ENCODE measurements at regions not wholly inside any gene's neighbourhood (a gene's known extent, or its start where the extent isn't known, plus 50 kb on each side); places are given as distances from the start of the nearest gene placed in this dataset.

DNA sequence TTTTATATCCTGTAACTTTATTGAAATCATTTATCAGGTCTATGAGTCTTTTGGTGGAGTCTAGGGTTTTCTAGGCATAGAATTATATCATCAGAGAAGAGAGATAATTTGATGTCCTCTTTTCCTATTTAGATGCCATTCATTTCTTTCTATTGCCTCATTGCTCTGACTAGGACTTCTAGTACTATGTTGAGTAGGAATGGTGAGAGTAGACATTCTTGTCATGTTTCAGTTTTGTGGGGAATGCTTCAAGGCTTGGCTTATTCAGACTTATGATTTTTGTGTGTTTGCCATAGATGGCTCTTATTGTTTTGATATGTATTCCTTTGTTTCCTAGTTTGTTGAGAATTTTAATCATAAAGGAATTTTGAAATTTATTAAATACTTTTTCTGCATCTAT is 1078.3 kb downstream of the FAM181B start:
- H3K27ac ChIP-seq, result no peak overlapping the region
- H3K4me3 ChIP-seq, result no peak overlapping the region
- H3K27me3 ChIP-seq, result no peaks in the 10 kb centered on the region
- no peak for DNase-seq
- H3K9me3 ChIP-seq, result peaks cover 0 to 7% (median 0%) of the 10 kb centered on the region in 4 donors
- no peaks in the 10 kb centered on the region for H3K4me1 ChIP-seq
- no peak for TF ChIP-seq CTCF (IDR thresholded peaks at IDR 0.05)
- no peak for TF ChIP-seq POLR2A (IDR thresholded peaks at IDR 0.05)
- no peak for TF ChIP-seq EP300 (IDR thresholded peaks at IDR 0.05)
- no peak for TF ChIP-seq POLR2AphosphoS5 (IDR thresholded peaks at IDR 0.05)
- intact Hi-C loops (cut with DNase I), result no loop called here
- H3K36me3 ChIP-seq, result no peaks in the 10 kb centered on the region

DNA sequence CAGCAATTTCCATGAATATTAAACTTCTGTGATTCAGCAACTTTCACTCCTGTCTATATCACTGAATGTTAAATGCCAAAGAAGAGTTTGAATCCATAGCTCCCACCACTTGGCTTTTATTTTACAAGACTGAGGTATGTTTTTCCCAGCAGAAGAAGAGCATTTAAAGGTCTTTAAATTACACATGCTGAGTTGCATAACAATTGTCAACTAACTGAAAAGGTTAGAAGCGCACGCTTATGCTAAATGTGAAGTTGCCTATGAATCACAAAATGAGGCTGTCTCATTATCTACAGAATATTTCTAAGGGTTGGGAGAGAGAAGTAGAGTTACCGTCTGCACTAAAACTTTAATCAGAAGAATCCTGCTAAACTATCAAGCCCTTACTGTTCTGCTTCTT is 1086.3 kb downstream of the FAM181B start:
- Histone ChIP-seq H3K36me3 (no peaks in the 10 kb centered on the region), H3K4me3 (no peak overlapping the region), H3K4me1 (no peaks in the 10 kb centered on the region), H3K27ac (no peak overlapping the region), H3K9me3 (no peaks in the 10 kb centered on the region), H3K27me3 (no peaks in the 10 kb centered on the region)
- intact Hi-C loops (cut with DNase I), result loop anchor here (10.0 kb wide), 1 partner anchor 1037 kb away; no protein-coding TSS in a partner anchor
- no peak for DNase-seq
- WGBS, 2 donors, result 39 to 67% methylated on average over 3 of the region's 3 CpGs
- TF ChIP-seq POLR2AphosphoS5 (IDR thresholded peaks at IDR 0.05), result no peak
- no peak for TF ChIP-seq CTCF (IDR thresholded peaks at IDR 0.05)
- no peak for TF ChIP-seq EP300 (IDR thresholded peaks at IDR 0.05)
- no peak for TF ChIP-seq POLR2A (IDR thresholded peaks at IDR 0.05)

- intact Hi-C loops (cut with DNase I), result loop anchor here (10.0 kb wide), 1 partner anchor 1040 kb away; no protein-coding TSS in a partner anchor
- Histone ChIP-seq H3K9me3 (no peaks in the 10 kb centered on the region), H3K36me3 (no peaks in the 10 kb centered on the region), H3K4me3 (no peak overlapping the region), H3K4me1 (no peaks in the 10 kb centered on the region), H3K27me3 (no peaks in the 10 kb centered on the region), H3K27ac (no peak overlapping the region)
- WGBS, 2 donors, result 17 to 58% methylated on average over 1 of the region's 1 CpG
- DNase-seq, result no peak
- TF ChIP-seq POLR2A (IDR thresholded peaks at IDR 0.05) (no peak), CTCF (IDR thresholded peaks at IDR 0.05) (peak in 3 of 4 experiments; percentile 34 to 50 (median 40))
Measured at GRCh38 chr11:81644239-81644840, 1089.3 kb downstream of the FAM181B start.

- TF ChIP-seq POLR2A (IDR thresholded peaks at IDR 0.05), result no peak
- no peak for TF ChIP-seq EP300 (IDR thresholded peaks at IDR 0.05)
- no peak for TF ChIP-seq POLR2AphosphoS5 (IDR thresholded peaks at IDR 0.05)
- no peak for TF ChIP-seq CTCF (IDR thresholded peaks at IDR 0.05)
- 71 to 91% methylated on average over 7 of the region's 7 CpGs for WGBS, 2 donors
- intact Hi-C loops (cut with DNase I), result no loop called here
Measured at GRCh38 chr11:81634483-81634882, 1099.2 kb downstream of the FAM181B start.

DNA sequence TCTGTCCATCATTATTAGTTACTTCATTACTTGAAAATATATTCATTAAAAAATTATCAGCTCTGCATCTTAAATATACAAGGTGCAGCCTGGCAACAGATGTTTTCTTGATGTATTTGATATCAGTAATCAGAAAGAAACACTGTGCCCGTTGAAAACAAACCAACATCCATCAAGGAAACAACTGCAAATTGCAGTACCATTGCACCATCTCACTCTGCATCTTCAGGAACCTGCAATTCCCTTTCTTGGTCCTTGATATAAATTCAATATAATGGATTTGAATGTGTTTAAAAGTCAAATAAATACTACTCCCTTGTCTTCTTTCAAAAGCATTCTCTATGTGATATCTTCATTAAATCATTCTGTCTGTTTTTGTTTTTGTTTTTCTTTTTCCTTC is 1131.2 kb downstream of the FAM181B start:
- Histone ChIP-seq H3K36me3 (no peaks in the 10 kb centered on the region), H3K4me3 (no peak overlapping the region), H3K9me3 (no peaks in the 10 kb centered on the region), H3K27me3 (no peaks in the 10 kb centered on the region), H3K4me1 (no peaks in the 10 kb centered on the region), H3K27ac (no peak overlapping the region)
- DNase-seq, result no peak
- intact Hi-C loops (cut with DNase I), result no loop called here
- TF ChIP-seq POLR2A (IDR thresholded peaks at IDR 0.05) (no peak), CTCF (IDR thresholded peaks at IDR 0.05) (no peak), EP300 (IDR thresholded peaks at IDR 0.05) (no peak), POLR2AphosphoS5 (IDR thresholded peaks at IDR 0.05) (no peak)
- WGBS, 2 donors, result 33 to 74% methylated on average over 1 of the region's 1 CpG

More at GRCh38 chr11:81634483-81634882, 1099.2 kb downstream of the FAM181B start:
- no peaks in the 10 kb centered on the region for H3K36me3 ChIP-seq
- H3K27ac ChIP-seq, result no peak overlapping the region
- no peak for DNase-seq
- no peaks in the 10 kb centered on the region for H3K9me3 ChIP-seq
- H3K4me3 ChIP-seq, result no peak overlapping the region
- H3K27me3 ChIP-seq, result no peaks in the 10 kb centered on the region
- no peaks in the 10 kb centered on the region for H3K4me1 ChIP-seq

Measured in sigmoid colon (tissue), 6 donors.